NCI-H1092 treated with DMSO at 0.1 percent for 48 hours (cell line): ENCODE measurements at regions not wholly inside any gene's neighbourhood (a gene's known extent, or its start where the extent isn't known, plus 50 kb on each side); places are given as distances from the start of the nearest gene placed in this dataset.
A peak's percentile ranks its signal among the peaks of the same experiment; 100 is the strongest.

Experiments
- DNase-seq: peaks from one replicate; lab custom pipeline; 2025; lab: John Stamatoyannopoulos, UW

- no peak for DNase-seq
Observed at GRCh38 chr13:94968757-94969086, 256.4 kb upstream of the SOX21 start.

DNA sequence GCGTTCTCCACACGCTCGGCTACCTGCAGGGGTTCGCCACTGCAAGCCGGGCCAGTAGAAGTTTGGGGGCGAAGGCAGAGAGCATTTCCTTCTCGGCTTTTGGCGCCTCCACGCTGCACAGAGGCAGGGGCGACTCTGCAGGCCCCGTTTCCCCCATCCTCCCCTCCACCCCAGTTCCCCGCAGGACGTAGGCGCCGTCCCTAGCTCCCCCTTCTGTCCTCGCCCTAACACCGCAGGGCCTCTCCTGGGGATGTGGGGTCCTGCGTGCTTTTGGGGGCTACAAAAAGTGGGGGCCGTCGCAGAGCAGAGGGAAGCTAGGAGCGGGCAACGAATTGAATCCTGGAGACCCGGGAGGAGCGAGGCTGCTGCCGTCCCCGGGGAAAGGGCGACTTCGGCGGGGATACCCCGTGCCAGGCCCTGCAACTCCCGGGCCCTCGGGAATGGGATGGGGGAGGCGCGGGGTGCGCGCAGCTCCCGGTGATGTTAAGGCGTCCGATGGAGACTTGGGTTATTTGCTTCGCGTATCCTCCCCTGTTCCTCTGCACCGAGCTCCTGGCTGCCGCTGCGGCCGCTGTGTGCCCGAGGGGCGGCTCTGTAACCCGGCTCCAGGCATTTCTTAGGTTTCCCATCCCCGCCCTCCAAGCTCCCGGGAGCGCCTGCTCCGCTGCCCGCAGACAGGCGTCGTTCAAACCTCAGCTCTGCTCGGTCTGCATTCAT, 255.9 kb upstream of the SOX21 start:
- DNase-seq, result peak; percentile 45

DNA sequence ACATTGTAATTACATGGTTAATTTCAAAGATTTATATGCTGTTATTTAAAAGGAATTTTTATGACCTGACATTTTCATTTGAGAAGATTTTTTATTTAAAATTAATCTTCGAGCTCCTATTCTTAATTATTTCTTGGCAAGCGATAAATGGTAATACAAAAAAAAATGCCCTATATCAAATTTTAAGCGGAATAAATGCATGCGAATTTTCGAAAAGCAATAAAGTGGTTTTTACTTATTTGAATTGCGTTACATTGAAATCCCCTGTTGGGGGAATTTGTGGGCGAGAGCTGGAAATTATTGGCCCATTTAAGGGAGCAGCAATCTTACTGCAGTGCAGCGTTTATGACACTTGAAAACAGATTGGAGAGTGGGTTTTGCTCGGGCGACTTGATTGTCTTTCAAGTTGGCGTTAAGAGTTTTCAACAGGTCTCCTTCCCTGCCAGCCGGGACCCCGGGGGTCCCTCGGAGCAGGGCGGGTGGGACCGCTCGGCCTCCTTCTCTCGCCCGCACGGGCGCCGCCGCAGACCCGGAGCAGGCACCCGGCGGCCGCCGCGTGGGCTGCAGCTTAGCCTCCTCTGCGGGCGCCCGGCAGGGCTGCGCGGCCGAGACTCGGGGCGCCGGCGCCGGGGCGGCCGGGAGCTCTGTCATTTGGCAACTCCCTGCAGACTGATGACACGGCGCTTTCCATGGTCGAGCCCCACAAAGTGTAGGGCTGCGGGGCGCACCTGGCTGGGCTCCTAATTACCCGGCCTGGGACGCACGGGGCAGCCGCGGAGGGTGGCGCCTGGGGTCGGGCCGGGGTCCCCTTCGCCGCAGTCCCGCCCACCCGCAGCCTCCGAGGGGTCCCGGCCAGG, 255.1 kb upstream of the SOX21 start:
- peak; percentile 56 for DNase-seq

DNA sequence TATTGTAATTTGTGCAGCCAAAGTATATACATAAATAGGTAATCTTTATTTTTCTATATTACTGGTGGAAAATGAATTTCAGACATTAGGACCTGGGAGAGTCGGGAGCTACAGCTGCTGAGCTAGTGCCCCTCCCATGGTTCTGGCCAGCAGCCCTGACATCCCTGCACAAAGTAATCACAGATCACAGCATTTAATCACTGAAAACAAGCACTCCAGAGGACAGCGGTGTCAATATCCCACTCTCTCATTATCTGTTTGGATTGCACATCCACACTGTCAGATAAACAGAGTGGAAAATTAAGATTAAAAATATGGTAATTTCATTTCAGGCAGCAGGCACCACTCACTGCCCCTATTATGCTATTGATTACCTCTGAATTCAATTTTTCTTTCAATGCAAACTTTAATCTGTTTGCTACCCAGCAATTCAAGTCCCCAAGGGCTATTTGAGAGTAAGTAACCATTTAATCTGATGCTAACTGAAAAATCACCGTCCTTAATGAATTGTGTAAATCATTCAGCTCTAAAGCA, 254.1 kb upstream of the SOX21 start:
- DNase-seq, result peak; percentile 91

GRCh38 chr13:94959626-94960025, 247.3 kb upstream of the SOX21 start:
- DNase-seq, result no peak

DNA sequence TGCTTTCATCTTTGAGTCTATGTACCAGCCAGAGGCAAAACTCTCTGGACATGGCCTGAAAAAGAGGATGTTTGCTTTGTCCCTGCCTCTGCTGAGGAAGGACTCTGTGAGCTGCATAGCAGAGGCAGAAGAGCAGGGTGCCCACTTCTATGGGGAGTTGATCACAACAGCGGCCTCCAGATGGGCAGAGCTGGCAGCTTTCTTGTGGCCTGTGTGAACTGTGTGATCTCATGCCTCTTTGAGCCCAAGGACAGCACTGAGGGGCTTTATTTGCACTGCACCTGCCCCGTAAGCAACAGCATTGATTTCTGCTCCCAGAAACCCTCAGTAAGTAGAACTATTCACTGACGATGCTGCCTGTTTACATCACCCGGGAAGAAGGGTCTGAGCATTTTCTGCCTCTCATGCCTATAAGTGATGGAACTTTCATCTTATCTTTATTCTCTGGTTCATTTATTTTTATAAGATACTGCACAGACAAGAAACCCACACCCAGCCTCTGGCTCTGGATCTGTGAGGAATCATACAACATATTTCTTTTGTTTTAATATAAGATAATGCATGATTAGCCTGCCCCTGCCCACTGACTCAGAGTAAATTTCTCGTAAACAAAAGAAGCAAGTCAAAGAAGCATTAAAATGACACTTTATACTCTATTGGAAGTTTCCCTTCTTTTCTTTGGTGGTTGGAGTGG, 244.2 kb upstream of the SOX21 start:
- DNase-seq, result no peak

DNA sequence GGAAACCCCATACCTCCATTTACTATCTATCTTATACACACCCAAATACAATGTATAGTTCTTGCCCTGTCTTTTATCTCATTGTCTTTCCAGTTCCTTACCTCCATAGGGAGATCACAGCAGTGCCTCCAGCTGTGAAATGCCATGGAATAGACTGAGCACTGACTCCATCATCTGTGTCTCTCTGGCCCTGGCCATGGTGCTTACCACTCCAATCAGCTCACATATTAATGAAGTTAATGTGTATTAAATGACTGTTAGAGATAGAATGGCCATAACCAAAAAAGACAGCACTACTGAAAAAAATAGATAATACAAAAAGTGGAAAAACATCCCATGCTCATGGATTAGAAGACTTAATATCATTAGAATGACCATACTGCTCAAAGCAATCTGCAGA, 240.4 kb upstream of the SOX21 start:
- DNase-seq, result no peak

DNA sequence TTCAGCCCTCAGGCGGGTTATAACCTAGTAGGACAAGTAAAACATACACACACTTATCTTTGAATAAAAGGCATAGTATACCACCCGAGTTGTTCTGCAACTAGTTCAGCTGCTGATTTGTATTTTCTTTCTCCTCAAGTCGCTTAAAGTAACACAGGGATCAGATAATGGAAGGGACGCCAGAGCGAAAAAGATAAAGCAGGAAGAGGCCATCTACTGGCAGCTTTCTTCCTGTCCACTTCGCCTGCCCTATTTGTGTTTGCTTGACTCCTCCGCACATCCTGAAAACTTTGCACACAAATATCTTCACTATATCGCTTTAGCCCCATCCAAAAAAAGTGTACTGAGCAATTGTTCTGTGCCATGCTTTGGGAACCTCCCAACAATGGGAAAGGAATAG, 238.0 kb upstream of the SOX21 start:
- DNase-seq, result no peak

GRCh38 chr13:94947965-94948371, 235.6 kb upstream of the SOX21 start:
- no peak for DNase-seq

- peak; percentile 13 for DNase-seq
Observed at GRCh38 chr13:94947392-94947791, 235.0 kb upstream of the SOX21 start.

DNA sequence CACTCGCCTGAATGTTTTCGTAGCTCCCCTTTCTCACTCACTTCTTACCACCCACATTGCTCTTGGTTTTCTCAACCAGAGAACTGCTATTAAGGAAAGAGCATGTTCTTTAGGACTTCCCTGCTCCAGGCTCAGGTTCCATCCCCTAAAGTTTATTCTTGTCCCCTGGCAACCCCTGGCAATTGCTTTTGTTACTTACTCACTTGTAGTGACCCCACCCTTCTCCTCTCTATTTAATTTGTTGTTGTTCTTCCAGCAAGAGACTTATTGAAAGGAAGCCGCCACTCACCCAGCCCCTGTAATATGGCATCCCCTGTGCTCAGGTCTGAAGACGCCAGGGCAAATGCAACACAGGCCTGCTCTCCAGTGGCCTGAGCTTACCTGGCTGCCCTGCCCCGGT, 233.7 kb upstream of the SOX21 start:
- DNase-seq, result no peak

DNA sequence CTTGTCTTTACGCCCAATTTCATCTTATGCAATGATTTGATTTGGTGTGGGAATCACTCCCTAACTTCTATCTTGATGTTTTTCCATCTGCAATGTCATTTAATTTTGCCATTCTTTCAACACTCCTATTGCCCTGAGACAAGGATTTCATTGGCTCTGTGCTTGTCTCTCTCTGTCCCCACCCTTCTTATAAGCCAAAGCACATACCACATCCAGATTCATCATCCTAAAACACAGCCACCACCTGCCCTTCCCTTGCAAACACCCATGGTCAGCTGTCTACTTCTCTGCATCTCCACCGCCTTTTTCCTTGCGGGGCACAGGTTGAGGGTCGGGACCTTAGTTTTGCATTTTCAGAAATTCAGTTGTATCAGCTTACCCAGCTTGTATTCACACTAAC, 225.8 kb upstream of the SOX21 start:
- DNase-seq, result no peak

- DNase-seq, result no peak
Observed at GRCh38 chr13:94936633-94937032, 224.3 kb upstream of the SOX21 start.

DNA sequence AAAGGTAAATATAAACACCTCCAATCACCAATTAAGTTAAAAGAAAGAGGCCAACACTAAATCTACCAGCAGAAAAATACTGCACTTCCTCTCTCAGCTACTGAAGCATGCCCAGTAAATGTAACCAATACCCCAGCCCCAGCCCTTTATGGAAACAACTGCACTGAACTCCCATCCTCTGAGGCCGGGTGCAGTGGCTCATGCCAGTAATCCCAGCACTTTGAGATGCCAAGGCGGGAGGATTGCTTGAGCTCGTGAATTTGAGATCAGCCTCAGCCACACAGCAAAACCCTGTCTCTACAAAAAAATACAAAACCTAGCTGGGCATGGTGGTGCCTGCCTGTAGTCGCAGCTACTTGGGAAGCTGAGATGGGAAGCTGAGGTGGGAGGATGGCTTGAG, 221.6 kb upstream of the SOX21 start:
- DNase-seq, result no peak

DNA sequence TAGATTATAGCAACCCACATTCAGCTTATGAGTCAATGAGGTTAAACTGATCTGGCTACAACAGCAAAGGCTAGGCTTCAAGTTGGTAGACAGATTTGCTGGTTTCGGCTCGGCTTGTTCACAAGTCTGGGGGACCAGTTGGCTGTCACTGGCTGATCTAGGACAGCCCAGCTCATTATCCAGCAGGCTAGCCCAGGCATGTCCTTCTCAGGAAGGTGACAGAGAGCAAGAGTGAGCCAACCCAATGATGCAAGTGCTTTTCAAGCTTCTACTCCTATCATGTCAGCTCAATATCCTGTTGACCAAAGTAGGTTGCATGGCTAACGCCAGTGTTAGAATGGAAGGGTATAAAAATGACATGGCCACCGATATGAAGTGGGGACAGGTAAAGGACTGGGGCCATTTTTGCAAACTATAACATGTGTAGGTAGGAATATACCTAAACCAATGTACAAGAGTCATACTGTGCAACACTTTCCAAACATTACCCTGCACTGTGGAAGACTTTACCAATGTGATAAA, 220.9 kb upstream of the SOX21 start:
- DNase-seq, result no peak

DNA sequence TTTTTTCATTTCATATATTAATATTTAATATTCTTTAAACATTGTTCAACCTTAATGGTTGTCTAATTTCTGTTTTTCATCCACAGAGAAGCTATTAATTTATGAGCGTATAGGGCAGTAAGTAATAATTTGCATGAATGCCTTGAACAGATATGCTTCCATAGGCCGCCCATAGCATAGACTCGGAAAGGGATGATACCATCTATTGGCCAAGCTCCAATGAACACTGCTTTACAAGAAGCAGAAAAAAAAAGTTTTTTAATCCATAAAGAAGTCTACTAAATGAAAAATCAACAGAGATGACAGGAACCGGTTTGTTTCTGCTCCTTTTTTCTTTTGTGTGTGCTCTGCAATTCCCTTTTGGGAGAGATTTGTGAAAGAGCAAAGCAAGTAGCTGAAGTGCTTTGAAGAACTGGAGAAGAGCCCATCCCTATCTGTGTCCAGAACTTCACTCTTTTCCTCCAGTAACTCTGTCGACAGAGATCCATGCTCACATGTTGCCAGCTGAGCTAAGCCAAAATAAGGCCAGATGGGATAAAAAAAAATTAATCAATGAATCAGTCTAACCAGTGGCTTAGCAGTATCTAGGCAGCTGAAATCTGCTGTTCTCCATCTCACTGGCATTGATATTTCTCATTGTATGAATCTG, 215.9 kb upstream of the SOX21 start:
- no peak for DNase-seq

DNA sequence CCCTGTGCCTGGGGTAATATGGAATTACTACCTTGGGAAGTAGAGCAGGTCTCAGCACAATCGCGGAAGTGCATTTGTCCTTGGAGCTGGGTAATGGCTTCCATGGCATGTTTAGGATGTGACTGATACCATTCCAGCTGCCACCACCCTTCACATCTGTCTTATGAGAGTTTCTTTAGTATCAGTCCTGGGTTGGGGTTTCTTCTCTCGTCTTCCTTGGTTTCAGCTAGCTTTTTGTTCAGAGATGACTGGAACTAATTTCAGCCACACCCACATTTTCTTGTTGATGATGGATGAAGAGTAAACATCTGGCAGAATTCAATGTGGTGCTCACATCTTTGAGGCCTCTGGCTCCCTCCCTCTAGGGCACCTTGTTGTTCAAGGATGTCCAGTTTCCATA, 212.9 kb upstream of the SOX21 start:
- DNase-seq, result no peak

GRCh38 chr13:94921181-94921580, 208.8 kb upstream of the SOX21 start:
- DNase-seq, result no peak

DNA sequence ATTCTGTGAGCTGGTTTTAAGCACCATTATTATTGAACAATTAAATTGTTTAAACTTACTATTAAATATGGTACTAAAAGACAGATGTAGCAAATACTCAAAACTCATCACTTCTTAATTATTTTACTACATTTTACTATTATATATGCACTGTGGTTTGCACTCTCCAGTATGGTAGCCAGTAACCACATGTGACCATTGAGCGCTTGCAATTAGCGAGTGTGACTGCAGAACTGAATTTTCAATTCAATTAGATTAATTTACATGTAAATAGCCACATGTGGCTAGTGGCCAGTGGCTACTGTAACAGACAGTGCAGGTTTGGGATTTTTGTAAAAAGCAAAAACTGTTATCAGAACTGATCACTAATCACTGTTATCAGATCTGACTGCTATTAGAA, 208.2 kb upstream of the SOX21 start:
- no peak for DNase-seq

DNA sequence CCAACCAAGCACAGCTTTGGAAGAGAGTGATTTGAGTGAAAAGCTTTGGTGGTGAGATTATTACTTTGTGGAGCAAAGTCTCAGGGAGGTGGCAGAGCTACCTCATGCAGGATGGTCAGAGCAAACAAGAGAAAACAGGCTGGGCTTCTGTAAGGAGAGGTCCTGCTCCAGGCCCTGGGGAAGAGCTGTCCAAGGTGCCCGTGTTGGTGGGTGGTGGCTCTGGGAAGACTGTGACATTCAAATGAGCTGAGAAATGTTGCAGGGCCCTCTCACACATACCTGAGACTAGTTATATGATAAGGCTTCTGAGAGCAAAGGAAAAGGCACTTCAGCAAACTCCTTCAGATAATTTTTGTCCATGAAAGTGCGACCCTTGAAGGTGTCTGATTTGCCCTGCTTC, 205.5 kb upstream of the SOX21 start:
- no peak for DNase-seq

DNA sequence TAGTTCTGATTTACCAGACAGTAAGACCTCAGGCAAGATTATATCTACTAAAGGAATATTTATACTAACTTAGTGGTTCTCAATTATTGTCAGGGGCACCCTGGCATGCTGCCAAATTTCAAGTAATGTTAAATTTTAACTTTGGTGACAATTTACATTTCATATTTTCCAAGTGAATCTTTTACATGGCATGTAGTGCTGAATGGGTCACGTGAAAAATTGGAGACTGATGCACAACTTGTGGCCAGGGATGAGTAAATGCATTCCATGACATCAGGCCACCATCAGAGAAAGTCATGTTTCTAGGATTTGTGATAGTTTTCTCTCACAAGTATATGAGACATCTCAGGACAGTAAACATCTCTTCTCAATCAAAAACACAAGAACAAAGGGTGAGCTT, 202.6 kb upstream of the SOX21 start:
- no peak for DNase-seq

GRCh38 chr13:94906605-94907004, 194.3 kb upstream of the SOX21 start:
- no peak for DNase-seq
